ENCODE measurements at regions not wholly inside any gene's neighbourhood (a gene's known extent, or its start where the extent isn't known, plus 50 kb on each side); places are given as distances from the start of the nearest gene placed in this dataset.

DNA sequence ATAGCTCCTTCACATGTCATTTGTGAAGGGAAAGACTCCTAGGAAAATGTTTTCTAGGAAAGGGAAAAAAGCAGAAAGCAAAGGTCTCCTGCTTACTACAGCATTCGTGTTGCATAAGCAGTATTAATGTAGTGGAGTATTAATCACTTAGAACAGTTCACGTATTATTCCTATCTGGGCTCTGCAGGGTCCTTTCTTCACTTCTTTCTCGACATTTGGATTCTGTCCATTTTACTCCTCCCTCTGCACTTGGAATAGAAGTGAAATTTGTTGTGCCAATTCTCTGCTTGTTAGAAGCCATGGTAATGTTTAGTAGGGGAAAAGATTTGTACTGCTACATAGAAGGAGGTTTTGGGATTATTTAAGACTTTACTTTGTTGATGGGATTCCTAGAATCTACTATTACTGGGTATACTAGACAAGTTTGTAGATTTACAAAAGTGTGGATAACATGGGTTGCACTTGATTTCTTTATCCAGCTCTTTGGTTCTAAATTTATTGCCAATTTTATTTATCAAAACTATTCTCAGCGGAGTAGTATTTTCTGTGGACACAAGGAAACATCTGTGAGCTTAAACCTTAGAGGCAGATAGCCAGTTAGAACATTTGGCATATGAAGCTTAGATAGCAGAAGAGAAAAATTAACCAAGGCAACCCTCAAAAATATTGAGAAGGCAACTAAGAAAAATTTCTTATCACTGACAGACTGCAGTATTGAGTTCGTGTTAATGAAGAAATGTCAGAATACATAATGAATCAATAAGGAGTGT is 108.4 kb upstream of the ESR1 start:
- no TSS peak for BruUV-seq (replicated peaks)
- Mint-ChIP-seq H3K36me3 (ENCODE audit: insufficient read depth, unreplicated experiment) (no peaks in the 10 kb centered on the region), H3K4me1 (ENCODE audit: low read depth, unreplicated experiment) (peaks cover 10% of the 10 kb centered on the region), H3K27ac (ENCODE audit: unreplicated experiment) (no peak overlapping the region), H3K27me3 (ENCODE audit: insufficient read depth, unreplicated experiment) (no peaks in the 10 kb centered on the region), H3K4me3 (ENCODE audit: unreplicated experiment) (no peak overlapping the region), H3K9me3 (ENCODE audit: unreplicated experiment) (peaks cover 9% of the 10 kb centered on the region)
- ChIA-PET CTCF (interaction anchor here (0.7 kb wide), 1 partner anchor 215 kb away, joined by 3 read pairs; no protein-coding TSS in a partner anchor), POLR2A (no interaction called here)
- Histone ChIP-seq H3K36me3 (ENCODE audit: control insufficient read depth, insufficient read depth, low read length) (no peaks in the 10 kb centered on the region), H3K4me3 (ENCODE audit: low read depth, low read length) (no peak overlapping the region), H3K27me3 (replicated peaks; ENCODE audit: control insufficient read depth, insufficient read depth, low read length) (no peaks in the 10 kb centered on the region), H3K9me3 (no peaks in the 10 kb centered on the region), H3K4me1 (peaks cover 21% of the 10 kb centered on the region)
- intact Hi-C loops (cut with micrococcal nuclease; ENCODE audit: unreplicated experiment) = no loop called here
- no peak for DNase-seq
- TF ChIP-seq, protein P1, sequence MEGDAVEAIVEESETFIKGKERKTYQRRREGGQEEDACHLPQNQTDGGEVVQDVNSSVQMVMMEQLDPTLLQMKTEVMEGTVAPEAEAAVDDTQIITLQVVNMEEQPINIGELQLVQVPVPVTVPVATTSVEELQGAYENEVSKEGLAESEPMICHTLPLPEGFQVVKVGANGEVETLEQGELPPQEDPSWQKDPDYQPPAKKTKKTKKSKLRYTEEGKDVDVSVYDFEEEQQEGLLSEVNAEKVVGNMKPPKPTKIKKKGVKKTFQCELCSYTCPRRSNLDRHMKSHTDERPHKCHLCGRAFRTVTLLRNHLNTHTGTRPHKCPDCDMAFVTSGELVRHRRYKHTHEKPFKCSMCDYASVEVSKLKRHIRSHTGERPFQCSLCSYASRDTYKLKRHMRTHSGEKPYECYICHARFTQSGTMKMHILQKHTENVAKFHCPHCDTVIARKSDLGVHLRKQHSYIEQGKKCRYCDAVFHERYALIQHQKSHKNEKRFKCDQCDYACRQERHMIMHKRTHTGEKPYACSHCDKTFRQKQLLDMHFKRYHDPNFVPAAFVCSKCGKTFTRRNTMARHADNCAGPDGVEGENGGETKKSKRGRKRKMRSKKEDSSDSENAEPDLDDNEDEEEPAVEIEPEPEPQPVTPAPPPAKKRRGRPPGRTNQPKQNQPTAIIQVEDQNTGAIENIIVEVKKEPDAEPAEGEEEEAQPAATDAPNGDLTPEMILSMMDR (IDR thresholded peaks at IDR 0.05; ENCODE audit: insufficient read depth in 1 of 2, low read depth in 1 of 2, low read length in 1 of 2, severe bottlenecking in 1 of 2, unreplicated experiment in 1 of 2) = no peak

- no peak overlapping the region for H3K4me3 ChIP-seq (ENCODE audit: low read depth, low read length)
- H3K36me3 ChIP-seq (ENCODE audit: control insufficient read depth, insufficient read depth, low read length) = no peaks in the 10 kb centered on the region
- H3K27me3 ChIP-seq (replicated peaks; ENCODE audit: control insufficient read depth, insufficient read depth, low read length) = no peaks in the 10 kb centered on the region
- Mint-ChIP-seq H3K4me1 (ENCODE audit: low read depth, unreplicated experiment) (peaks cover 10% of the 10 kb centered on the region), H3K4me3 (ENCODE audit: unreplicated experiment) (no peak overlapping the region), H3K36me3 (ENCODE audit: insufficient read depth, unreplicated experiment) (no peaks in the 10 kb centered on the region), H3K27ac (ENCODE audit: unreplicated experiment) (no peak overlapping the region), H3K27me3 (ENCODE audit: insufficient read depth, unreplicated experiment) (no peaks in the 10 kb centered on the region), H3K9me3 (ENCODE audit: unreplicated experiment) (peaks cover 9% of the 10 kb centered on the region)
- no peak for DNase-seq
- no peaks in the 10 kb centered on the region for H3K9me3 ChIP-seq
- TF ChIP-seq, protein P1 (IDR thresholded peaks at IDR 0.05; ENCODE audit: insufficient read depth in 1 of 2, low read depth in 1 of 2, low read length in 1 of 2, severe bottlenecking in 1 of 2, unreplicated experiment in 1 of 2) = no peak
- POLR2A ChIA-PET = no interaction called here
- H3K4me1 ChIP-seq = peaks cover 21% of the 10 kb centered on the region
- no TSS peak for BruUV-seq (replicated peaks)
- CTCF ChIA-PET = no interaction called here
- intact Hi-C loops (cut with micrococcal nuclease; ENCODE audit: unreplicated experiment) = no loop called here
Measured at GRCh38 chr6:151699719-151700118, 107.8 kb upstream of the ESR1 start.

DNA sequence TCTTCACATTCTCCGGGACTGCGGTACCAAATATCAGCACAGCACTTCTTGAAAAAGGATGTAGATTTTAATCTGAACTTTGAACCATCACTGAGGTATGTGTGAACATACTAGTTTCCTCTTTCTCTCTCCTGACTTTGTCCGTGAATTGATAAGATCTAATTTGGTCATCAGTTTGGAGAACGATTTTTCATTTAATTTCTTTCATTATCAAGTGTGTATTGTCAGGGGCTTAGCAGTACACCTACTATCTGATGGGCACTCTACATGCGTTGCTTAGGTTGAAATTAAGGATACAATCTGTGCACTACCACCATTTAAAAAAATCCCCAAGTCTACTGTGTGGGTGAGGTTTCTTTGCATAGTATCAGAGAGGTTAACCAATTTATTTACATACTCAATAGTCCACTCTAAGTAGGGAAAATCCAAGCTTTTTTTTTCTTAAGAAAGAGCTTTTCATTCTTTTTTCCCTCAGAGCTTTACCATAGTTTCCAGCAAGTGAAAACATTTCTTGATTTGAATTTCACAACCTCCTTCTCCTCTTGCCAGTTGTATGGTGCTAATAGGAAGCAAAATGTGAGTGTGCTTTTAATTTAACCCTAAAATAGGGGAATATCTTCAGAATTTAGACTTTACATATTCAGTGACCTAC is 105.4 kb upstream of the ESR1 start:
- H3K9me3 Mint-ChIP-seq (ENCODE audit: unreplicated experiment) = peaks cover 9% of the 10 kb centered on the region
- DNase-seq = no peak
- Histone ChIP-seq H3K4me3 (ENCODE audit: low read depth, low read length) (no peak overlapping the region), H3K36me3 (ENCODE audit: control insufficient read depth, insufficient read depth, low read length) (no peaks in the 10 kb centered on the region), H3K4me1 (peaks cover 21% of the 10 kb centered on the region), H3K27me3 (replicated peaks; ENCODE audit: control insufficient read depth, insufficient read depth, low read length) (no peaks in the 10 kb centered on the region), H3K9me3 (no peaks in the 10 kb centered on the region)
- no peaks in the 10 kb centered on the region for H3K27me3 Mint-ChIP-seq (ENCODE audit: insufficient read depth, unreplicated experiment)
- no peak overlapping the region for H3K4me3 Mint-ChIP-seq (ENCODE audit: unreplicated experiment)
- H3K36me3 Mint-ChIP-seq (ENCODE audit: insufficient read depth, unreplicated experiment) = no peaks in the 10 kb centered on the region
- intact Hi-C loops (cut with micrococcal nuclease; ENCODE audit: unreplicated experiment) = no loop called here
- POLR2A ChIA-PET = no interaction called here
- TF ChIP-seq, protein P1 (IDR thresholded peaks at IDR 0.05; ENCODE audit: insufficient read depth in 1 of 2, low read depth in 1 of 2, low read length in 1 of 2, severe bottlenecking in 1 of 2, unreplicated experiment in 1 of 2) = no peak
- H3K4me1 Mint-ChIP-seq (ENCODE audit: low read depth, unreplicated experiment) = peaks cover 10% of the 10 kb centered on the region
- no peak overlapping the region for H3K27ac Mint-ChIP-seq (ENCODE audit: unreplicated experiment)
- CTCF ChIA-PET = no interaction called here
- BruUV-seq (replicated peaks) = no TSS peak
